RWPE1 (cell line): ENCODE measurements at regions not wholly inside any gene's neighbourhood (a gene's known extent, or its start where the extent isn't known, plus 50 kb on each side); places are given as distances from the start of the nearest gene placed in this dataset.

Source experiments
- CTCF ChIA-PET: fragments of 350-600 bp; sonication (Branson Sonifier 250); formaldehyde crosslinking; extraction: SDS; loops from one replicate; lab custom pipeline; 2021; lab: Yijun Ruan, JAX
- POLR2A ChIA-PET: fragments of 400-600 bp; formaldehyde crosslinking; extraction: SDS; loops from one replicate; lab custom pipeline; 2020; ENCODE audit warnings: antibody characterized with exemption; ENCODE audit not compliant: low non-redundant PET; lab: Yijun Ruan, JAX
- DNase-seq: peaks from one replicate; pipeline ENCODE4 v3.0.0; 2012; ENCODE audit warnings: low spot score
- H3K27ac ChIP-seq: fragments of 450-650 bp; 2 replicates; pipeline ENCODE4 v1.5.1; 2017
- TF ChIP-seq, protein P1 (sequence below): fragments of 450-650 bp; conservative IDR thresholded peaks from 2 replicates; pipeline ENCODE4 v1.5.1; 2017; ENCODE audit warnings: low read depth, mild to moderate bottlenecking

DNA sequence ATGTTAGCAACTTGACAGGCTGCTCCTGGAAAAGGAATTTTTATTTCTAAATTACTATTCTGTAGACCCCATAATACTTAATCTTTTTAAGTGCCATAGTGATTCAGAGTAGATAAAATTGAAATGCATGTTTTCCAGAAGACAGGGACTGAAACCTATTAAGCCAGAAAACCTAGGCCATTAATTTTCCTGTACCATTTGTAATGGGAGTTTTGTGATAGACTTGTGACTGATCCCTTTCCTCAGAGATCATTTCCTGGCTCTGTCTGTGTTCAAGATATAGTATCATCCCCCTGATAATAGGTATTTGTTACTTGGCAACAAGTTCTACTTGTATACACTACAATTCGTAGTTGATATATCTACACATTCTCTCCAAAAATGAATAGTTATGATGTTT lies 1609.8 kb downstream of the AMY1C start:
- H3K27ac ChIP-seq: no peak overlapping the region
- CTCF ChIA-PET: no interaction called here
- POLR2A ChIA-PET: no interaction called here
- TF ChIP-seq, protein P1, sequence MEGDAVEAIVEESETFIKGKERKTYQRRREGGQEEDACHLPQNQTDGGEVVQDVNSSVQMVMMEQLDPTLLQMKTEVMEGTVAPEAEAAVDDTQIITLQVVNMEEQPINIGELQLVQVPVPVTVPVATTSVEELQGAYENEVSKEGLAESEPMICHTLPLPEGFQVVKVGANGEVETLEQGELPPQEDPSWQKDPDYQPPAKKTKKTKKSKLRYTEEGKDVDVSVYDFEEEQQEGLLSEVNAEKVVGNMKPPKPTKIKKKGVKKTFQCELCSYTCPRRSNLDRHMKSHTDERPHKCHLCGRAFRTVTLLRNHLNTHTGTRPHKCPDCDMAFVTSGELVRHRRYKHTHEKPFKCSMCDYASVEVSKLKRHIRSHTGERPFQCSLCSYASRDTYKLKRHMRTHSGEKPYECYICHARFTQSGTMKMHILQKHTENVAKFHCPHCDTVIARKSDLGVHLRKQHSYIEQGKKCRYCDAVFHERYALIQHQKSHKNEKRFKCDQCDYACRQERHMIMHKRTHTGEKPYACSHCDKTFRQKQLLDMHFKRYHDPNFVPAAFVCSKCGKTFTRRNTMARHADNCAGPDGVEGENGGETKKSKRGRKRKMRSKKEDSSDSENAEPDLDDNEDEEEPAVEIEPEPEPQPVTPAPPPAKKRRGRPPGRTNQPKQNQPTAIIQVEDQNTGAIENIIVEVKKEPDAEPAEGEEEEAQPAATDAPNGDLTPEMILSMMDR: no peak
- DNase-seq: no peak

DNA sequence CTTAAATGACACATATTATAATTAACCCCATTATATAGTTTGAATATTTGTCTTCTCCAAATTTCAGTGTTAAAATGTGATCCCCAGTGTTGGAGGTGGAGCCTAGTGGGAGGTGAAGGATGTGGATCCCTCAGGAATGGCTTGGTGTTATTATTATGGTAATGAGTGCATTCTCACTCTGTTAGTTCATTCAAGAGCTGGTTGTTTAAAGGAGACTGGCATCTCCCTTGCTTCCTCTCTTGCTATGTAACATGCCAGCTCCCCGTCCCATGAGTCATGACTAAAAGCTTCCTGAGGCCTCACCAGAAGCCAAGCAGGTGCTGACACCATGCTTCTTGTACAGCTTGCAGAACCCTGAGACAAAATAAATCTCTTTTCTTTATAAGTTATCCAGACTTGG lies 1612.7 kb downstream of the AMY1C start:
- CTCF ChIA-PET: no interaction called here

DNA sequence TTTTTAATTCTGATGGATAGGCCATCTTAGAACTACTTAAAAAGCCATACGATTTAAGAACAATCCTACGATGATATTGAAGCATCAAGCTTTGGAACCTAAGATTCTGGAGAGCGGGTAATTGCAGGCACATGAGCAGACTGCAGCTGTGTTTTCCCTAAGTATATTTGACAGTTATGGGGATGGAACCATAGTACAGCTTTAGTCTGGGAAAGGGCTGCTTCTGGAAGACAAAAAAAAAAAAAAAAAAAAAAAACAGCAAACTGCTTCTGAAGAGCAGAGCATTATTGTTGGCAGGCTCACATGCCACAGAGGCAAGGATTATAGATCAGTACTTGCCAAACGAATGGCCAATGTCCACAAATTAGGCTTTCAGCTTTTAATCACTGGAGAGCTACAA lies 1618.7 kb downstream of the AMY1C start:
- TF ChIP-seq, protein P1: no peak
- CTCF ChIA-PET: no interaction called here
- DNase-seq: no peak
- POLR2A ChIA-PET: no interaction called here
- no peak overlapping the region for H3K27ac ChIP-seq

More for the DNA sequence above, 1612.7 kb downstream of the AMY1C start:
- POLR2A ChIA-PET: no interaction called here
- TF ChIP-seq, protein P1: no peak
- no peak for DNase-seq
- H3K27ac ChIP-seq: no peak overlapping the region

DNA sequence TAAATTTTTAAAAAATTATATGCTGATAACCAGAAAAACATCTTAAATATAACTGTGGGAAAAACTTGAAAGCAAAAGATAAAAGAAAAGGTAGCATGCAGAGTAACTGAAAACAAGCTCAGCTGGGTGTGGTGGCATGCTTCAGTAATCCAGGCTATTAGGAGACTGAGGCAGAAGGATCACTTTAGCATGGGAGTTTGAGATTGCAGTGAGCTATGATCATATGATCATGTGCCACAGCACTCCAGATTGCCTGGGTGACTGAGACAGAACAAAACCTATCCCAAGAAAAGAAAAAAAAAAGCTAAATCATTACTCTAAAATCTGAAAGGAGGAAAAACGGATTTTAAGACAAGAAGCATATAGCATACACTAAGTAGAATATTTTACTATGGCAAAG lies 1624.0 kb downstream of the AMY1C start:
- H3K27ac ChIP-seq: no peak overlapping the region
- CTCF ChIA-PET: interaction anchor here (0.7 kb wide), 1 partner anchor 338 kb away, joined by 5 read pairs; no protein-coding TSS in a partner anchor
- TF ChIP-seq, protein P1: no peak
- POLR2A ChIA-PET: no interaction called here
- no peak for DNase-seq

DNA sequence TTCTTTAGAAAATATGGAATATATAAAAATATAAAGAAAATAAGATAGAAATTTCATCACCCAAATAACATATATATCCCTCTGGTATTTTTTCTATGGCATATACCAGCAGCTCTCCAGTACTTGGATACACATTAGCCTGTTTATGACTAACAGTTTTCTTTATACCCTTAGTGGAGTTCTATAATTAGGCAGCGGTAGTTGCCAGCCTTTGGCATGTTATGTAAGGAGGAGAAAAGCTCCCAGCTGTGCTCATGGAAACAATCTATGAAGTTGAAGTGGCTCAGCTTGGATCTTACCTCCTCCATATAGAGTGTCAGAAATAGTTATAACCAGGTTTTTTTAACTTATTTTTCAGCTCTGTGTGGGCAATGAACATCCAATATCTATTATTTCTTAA lies 1636.8 kb downstream of the AMY1C start:
- ChIA-PET CTCF (no interaction called here), POLR2A (no interaction called here)
- TF ChIP-seq, protein P1: no peak
- no peak overlapping the region for H3K27ac ChIP-seq
- no peak for DNase-seq

DNA sequence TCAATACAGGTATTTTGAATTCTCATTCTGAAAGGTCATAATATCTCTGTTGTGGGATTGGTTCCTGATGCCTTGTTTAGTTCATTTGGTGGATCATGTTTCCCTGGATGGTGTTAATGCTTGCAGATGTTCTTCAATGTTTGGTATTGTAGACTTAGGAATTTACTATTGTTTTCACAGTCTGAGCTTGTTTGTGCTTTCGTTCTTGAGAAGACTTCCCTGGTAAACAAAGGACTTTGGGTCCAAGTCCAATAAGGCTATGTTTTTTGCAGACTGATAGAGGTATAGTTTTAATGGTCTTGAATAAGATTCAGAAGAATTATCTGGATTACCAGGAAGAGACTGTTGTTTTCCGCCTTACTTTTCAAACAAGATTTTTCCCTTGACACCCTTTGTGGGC lies 1646.3 kb downstream of the AMY1C start:
- ChIA-PET CTCF (no interaction called here), POLR2A (no interaction called here)
- no peak overlapping the region for H3K27ac ChIP-seq
- no peak for DNase-seq
- TF ChIP-seq, protein P1: no peak

DNA sequence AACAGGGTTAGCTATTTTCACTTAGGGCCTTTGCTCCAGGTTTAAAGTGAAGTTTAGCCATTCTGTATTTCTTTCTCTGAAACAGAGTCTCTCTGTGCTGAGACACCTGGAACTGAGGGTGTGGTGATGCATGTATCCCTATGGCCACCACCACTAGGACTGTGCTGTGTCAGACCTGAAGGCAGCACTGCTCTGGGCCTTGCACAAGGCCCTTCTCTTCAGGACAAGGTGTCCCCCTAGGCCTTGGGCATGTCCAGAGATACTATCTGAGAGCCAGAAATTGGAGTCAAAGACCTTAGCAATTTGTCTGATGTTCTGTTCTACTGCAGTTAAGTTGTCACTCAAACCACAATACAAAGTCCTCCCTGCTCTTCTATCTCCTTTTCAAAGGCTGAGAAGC lies 1649.2 kb downstream of the AMY1C start:
- TF ChIP-seq, protein P1: no peak
- ChIA-PET POLR2A (no interaction called here), CTCF (no interaction called here)
- H3K27ac ChIP-seq: no peak overlapping the region
- DNase-seq: no peak
